Heart left ventricle (tissue), 13 donors: ENCODE measurements at regions not wholly inside any gene's neighbourhood (a gene's known extent, or its start where the extent isn't known, plus 50 kb on each side); places are given as distances from the start of the nearest gene placed in this dataset.

Experiments
- CTCF ChIP-seq, 12 donors: fragments of 200-600 bp; sonication (generic) in 4 of 12; IDR thresholded peaks; one replicate each; pipeline versions ENCODE4 v1.5.0 to v1.8.0; 2018 to 2022; ENCODE audit warnings: antibody characterized with exemption in 12 of 12, mild to moderate bottlenecking in 5 of 12
- POLR2A ChIP-seq, 2 donors: fragments of 450-650 bp; IDR thresholded peaks; one replicate each; pipeline ENCODE4 v1.6.1; 2017; ENCODE audit warnings: antibody characterized with exemption in 2 of 2, mild to moderate bottlenecking in 2 of 2, moderate library complexity in 2 of 2
- donor health status: ischemic (EF 13 %, LVEDD 7.1; RV severe dilation, severe dysfunction).
- donor health status: DM: no; HTN: yes; CAD: no.
- donor health status: DM: no; HTN: no; CAD: no.
- donor health status: ischemic (EF 25% LVEDD 6.9; RV normal size, moderate dysfunction).
- donor health status: ischemic (EF 25% LVEDD 5.7; RV mildly dilated, moderate dysfunction).
- donor health status: ischemic (EF 35%, LVEDD 5.7; RV mildly dilated, moderate dysfunction).
- donor health status: nonischemic (EF 11% LVEDD 7.7; RV severe dilation, severe dysfunction).
- donor health status: DM: yes; HTN: yes; CAD: no.
- donor health status: PGD.
- donor health status: ischemic (EF 29% LVEDD 5.4; RV normal size, mild dysfunction).
- donor health status: nonischemic (EF 23%, LVEDD 6.1; RV moderate dilation, normal function).

DNA sequence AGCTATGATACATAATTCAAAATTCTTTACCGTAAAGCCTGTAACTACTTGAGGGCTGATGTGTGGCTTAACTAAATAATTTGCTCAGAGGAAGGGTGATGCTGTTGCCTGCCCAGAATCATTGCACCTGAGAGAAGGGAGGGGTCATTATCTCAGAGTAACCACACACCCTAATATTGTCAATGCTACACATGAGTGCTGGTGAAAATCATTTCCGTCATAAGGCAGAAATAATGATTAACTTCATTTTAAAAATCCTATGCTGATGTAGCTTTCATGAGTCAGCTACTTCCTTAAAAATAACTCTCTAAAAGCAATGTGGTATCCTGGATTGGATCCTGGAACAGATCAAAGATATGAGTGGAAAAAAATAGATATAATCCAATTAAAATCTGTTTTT is 146.4 kb upstream of the FAM83B start:
- TF ChIP-seq POLR2A (IDR thresholded peaks at IDR 0.05) (no peak), CTCF (IDR thresholded peaks at IDR 0.05) (no peak)
